Ishikawa (cell line): ENCODE measurements at regions not wholly inside any gene's neighbourhood (a gene's known extent, or its start where the extent isn't known, plus 50 kb on each side); places are given as distances from the start of the nearest gene placed in this dataset.

Experiments used
- CEBPB ChIP-seq: IDR thresholded peaks from 2 replicates; pipeline ENCODE4 v1.6.1; 2012
- CREB1 ChIP-seq: IDR thresholded peaks from 2 replicates; pipeline ENCODE4 v1.6.1; 2012; ENCODE audit warnings: low read depth
- EGR1 ChIP-seq: IDR thresholded peaks from 2 replicates; pipeline ENCODE4 v1.6.1; 2012
- EP300 ChIP-seq: IDR thresholded peaks from 2 replicates; pipeline ENCODE4 v1.6.1; 2012; ENCODE audit warnings: borderline replicate concordance
- FOXM1 ChIP-seq: IDR thresholded peaks from 2 replicates; pipeline ENCODE4 v1.6.1; 2012; ENCODE audit warnings: low read depth, borderline replicate concordance
- MAX ChIP-seq: IDR thresholded peaks from 2 replicates; pipeline ENCODE4 v1.6.1; 2012
- NFIC ChIP-seq: IDR thresholded peaks from 2 replicates; pipeline ENCODE4 v1.6.1; 2012
- RAD21 ChIP-seq: IDR thresholded peaks from 2 replicates; pipeline ENCODE4 v1.6.1; 2012; ENCODE audit warnings: low read depth
- REST ChIP-seq: IDR thresholded peaks from 2 replicates; pipeline ENCODE4 v1.6.1; 2012; ENCODE audit warnings: low read depth, mild to moderate bottlenecking
- TAF1 ChIP-seq: IDR thresholded peaks from 2 replicates; pipeline ENCODE4 v1.6.1; 2012; ENCODE audit warnings: low read depth, mild to moderate bottlenecking
- TCF12 ChIP-seq: IDR thresholded peaks from 2 replicates; pipeline ENCODE4 v1.6.1; 2012; ENCODE audit warnings: low read depth
- TEAD4 ChIP-seq: IDR thresholded peaks from 2 replicates; pipeline ENCODE4 v1.6.1; 2012
- USF1 ChIP-seq: IDR thresholded peaks from 2 replicates; pipeline ENCODE4 v1.6.1; 2012
- YY1 ChIP-seq: IDR thresholded peaks from 2 replicates; pipeline ENCODE4 v1.6.1; 2012; ENCODE audit warnings: low read depth
- ZBTB7A ChIP-seq: IDR thresholded peaks from 2 replicates; pipeline ENCODE4 v1.6.1; 2012; ENCODE audit warnings: low read depth

GRCh38 chr6:71053475-71053874 lies 96.6 kb upstream of the B3GAT2 start:
- TF ChIP-seq FOXM1 (no peak), RAD21 (no peak), TEAD4 (no peak), MAX (no peak), TCF12 (no peak), USF1 (no peak), EP300 (no peak), CREB1 (no peak), NFIC (no peak), ZBTB7A (no peak), REST (no peak), YY1 (no peak)

GRCh38 chr6:71056656-71057055 lies 99.8 kb upstream of the B3GAT2 start:
- TF ChIP-seq YY1 (no peak), CREB1 (no peak), CEBPB (no peak), TCF12 (no peak)

- no peak for TF ChIP-seq FOXM1
- TF ChIP-seq REST = peak; percentile 68; the same call in 1 of the 2 replicates
Observed at GRCh38 chr6:71066153-71066552, 109.3 kb upstream of the B3GAT2 start.

- TF ChIP-seq FOXM1 (no peak), TEAD4 (no peak), YY1 (no peak), RAD21 (no peak), CREB1 (no peak), EP300 (no peak), ZBTB7A (no peak), TCF12 (no peak), CEBPB (no peak), REST (no peak), EGR1 (no peak), NFIC (no peak), USF1 (no peak), TAF1 (no peak), MAX (no peak)
Observed at GRCh38 chr6:71067816-71068215, 111.0 kb upstream of the B3GAT2 start.

GRCh38 chr6:71072508-71072907 lies 115.6 kb upstream of the B3GAT2 start:
- no peak for TF ChIP-seq NFIC
- TF ChIP-seq MAX = no peak
- TF ChIP-seq USF1 = no peak
- no peak for TF ChIP-seq TAF1
- no peak for TF ChIP-seq EGR1
- no peak for TF ChIP-seq RAD21
- no peak for TF ChIP-seq TEAD4
- no peak for TF ChIP-seq ZBTB7A
- no peak for TF ChIP-seq CEBPB
